Esophagus muscularis mucosa (tissue), 3 donors: ENCODE measurements at regions not wholly inside any gene's neighbourhood (a gene's known extent, or its start where the extent isn't known, plus 50 kb on each side); places are given as distances from the start of the nearest gene placed in this dataset.
"Not testable (repeated sequence)": the region's sequence is repeated elsewhere in the genome, so short reads cannot be mapped to it uniquely, and the experiment has no call there.

Experiments
- CTCF ChIP-seq, 3 experiments: fragments of 200-600 bp in 2 of 3; fragments of 450-650 bp in 1 of 3; sonication (generic) in 2 of 3; IDR thresholded peaks; one replicate each; pipeline ENCODE4 v1.5.1; 2017 to 2019; ENCODE audit warnings: antibody characterized with exemption in 3 of 3, mild to moderate bottlenecking in 2 of 3, moderate library complexity in 1 of 3
- EP300 ChIP-seq: sonication (generic); formaldehyde crosslinking; IDR thresholded peaks from one replicate; pipeline ENCODE4 v1.6.1; 2017; ENCODE audit warnings: antibody characterized with exemption

DNA sequence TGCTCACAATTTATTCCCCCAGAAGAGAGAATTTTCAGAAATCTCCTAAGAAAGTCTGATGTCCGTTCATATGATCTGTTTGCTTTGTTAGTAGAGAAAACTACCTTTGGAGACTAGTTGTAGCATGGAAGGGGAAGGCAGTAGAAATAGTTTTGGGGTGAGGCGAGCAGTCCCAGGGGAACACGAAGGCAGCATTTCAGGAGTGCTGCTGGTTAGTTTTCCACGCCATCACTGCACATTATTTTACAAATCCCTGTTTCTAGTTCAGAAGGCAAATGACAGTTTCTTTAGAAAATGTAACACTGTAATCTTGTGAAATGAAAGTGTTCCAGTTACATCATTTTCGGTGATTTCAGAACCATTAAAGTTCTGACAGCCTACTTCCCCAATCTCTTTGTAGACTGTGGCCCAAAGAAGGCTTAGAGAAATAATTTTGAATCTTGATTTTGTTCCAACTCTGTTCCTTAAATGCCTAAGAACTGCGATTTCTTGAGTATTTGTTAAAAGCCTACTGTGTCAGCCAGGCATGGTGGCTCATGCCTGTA, 123.8 kb downstream of the LAT start:
- TF ChIP-seq CTCF (IDR thresholded peaks at IDR 0.05); EP300: not testable (repeated sequence)
